GM10248 (cell line): ENCODE measurements at regions not wholly inside any gene's neighbourhood (a gene's known extent, or its start where the extent isn't known, plus 50 kb on each side); places are given as distances from the start of the nearest gene placed in this dataset.

Experiments
- CTCF ChIA-PET: fragments of 300-600 bp; sonication (Branson Sonifier 250); formaldehyde crosslinking; extraction: SDS; loops from one replicate; lab custom pipeline; 2021; ENCODE audit warnings: antibody characterized with exemption; lab: Yijun Ruan, JAX
- POLR2A ChIA-PET: fragments of 350-650 bp; sonication (Branson Sonifier 250); formaldehyde crosslinking; extraction: SDS; loops from one replicate; lab custom pipeline; 2020; ENCODE audit warnings: antibody characterized with exemption; lab: Yijun Ruan, JAX
- DNase-seq: peaks from one replicate; pipeline ENCODE4 v3.0.0; 2012; ENCODE audit errors: extremely low spot score
- TF ChIP-seq, protein P1 (sequence below): IDR thresholded peaks from 2 replicates; pipeline ENCODE4 v1.5.1; 2012; ENCODE audit warnings: mild to moderate bottlenecking, low read depth; ENCODE audit errors: extremely low read depth, missing control alignments, control extremely low read depth

DNA sequence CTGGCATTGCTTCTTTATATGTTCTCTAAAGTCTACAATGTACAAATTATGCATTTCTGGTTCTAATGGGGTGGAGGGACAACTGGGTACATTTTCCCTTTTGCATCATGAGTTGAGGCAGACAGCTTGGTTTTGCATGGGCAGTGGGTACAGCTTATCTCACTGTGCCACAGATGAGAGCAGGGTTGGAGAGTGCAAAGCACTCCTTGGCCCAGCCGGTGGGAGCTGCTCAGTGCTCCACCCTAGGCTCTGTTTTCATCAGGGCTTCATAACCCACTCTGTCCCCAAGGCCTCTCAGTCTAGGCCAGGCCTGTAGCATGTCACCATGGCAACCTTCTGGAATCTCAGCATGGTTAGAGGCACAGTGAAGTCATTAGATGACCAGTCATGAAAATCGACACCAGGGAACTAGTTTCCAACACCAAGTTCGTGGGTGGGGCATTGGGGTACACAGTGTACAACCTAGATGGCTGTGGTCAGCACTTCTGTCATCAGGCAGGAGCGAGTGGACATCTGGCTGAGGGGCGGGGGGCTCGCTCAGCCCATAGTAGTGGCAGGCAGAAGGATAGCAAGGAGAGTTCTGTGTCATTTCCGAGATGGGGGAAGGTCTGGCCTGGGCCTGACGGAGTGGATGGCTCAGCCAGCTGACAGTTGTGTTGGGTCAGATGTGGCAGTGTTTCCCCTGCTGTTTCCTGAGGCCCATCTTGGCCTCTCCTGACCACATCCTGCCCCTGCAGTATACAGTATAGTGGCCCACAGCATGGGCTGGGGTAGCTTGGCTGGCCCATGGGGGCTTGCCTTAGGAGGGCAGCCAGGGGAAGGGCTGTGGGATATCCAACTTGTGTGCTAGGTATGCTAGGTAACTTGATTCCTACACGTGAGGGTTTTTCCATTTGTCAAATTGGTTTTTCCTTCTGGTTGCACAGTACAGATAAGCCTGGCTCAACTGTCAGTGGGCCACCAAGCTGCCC is 75.7 kb upstream of the PRR23C start:
- ChIA-PET POLR2A (no interaction called here), CTCF (interaction anchor here (1.1 to 3.0 kb wide), 3 partner anchors 8 to 201 kb away, joined by 3 to 22 read pairs (median 5); no protein-coding TSS in a partner anchor)
- no peak for DNase-seq
- TF ChIP-seq, protein P1, sequence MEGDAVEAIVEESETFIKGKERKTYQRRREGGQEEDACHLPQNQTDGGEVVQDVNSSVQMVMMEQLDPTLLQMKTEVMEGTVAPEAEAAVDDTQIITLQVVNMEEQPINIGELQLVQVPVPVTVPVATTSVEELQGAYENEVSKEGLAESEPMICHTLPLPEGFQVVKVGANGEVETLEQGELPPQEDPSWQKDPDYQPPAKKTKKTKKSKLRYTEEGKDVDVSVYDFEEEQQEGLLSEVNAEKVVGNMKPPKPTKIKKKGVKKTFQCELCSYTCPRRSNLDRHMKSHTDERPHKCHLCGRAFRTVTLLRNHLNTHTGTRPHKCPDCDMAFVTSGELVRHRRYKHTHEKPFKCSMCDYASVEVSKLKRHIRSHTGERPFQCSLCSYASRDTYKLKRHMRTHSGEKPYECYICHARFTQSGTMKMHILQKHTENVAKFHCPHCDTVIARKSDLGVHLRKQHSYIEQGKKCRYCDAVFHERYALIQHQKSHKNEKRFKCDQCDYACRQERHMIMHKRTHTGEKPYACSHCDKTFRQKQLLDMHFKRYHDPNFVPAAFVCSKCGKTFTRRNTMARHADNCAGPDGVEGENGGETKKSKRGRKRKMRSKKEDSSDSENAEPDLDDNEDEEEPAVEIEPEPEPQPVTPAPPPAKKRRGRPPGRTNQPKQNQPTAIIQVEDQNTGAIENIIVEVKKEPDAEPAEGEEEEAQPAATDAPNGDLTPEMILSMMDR, result no peak

DNA sequence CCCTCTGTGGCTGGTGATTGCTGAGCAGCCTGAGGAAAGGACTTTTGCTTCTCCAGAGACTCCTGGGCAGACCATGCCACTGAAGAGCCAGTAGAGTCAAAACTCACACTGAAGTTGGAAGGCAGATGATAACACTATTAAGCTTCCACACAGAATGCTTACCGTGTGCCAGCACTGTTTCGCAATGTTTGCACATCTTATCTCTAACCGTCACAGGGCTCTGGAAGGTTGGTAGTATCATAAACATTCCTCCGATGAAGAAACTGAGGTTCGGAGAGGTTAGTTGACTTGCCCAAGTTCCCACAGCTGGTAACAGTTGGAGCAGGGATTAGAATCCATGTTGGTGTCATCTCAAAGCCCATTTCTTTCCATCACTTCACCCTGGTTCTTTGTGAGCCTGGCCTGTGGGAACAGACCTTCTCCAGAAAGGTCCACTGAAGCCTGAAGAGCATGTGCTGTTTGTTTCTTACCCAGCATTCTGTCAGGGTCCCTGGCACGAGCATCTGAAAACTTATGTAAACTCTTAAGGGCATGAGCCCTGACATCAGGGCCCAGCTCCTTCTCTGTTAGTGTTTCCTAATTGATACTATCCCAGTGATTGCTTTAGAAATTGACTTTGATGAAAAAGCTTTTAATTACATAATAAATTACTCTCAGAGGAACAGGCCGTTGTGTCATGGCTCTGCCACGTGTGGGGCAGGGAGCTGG is 77.0 kb upstream of the PRR23C start:
- ChIA-PET POLR2A (no interaction called here), CTCF (interaction anchor here (1.1 to 3.0 kb wide), 3 partner anchors 10 to 16 kb away, joined by 3 to 22 read pairs (median 5); no protein-coding TSS in a partner anchor)
- TF ChIP-seq, protein P1, result no peak
- no peak for DNase-seq

DNA sequence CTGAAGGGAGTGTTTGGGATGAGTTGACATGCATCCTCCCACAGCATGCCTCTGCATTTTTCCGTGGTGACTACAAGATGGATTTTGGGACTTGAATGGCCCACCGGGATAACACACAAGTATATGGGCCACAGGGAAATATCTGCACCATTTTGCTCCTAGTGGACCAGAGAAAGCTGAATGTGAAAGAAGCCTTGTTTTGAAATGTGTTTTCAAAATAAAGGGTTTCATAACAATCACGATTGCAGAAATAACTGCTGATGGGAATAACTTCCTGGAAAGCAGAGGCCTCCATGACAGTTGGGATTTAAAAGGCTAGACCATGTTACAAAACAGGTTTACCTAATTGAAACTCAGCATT is 77.5 kb upstream of the PRR23C start:
- TF ChIP-seq, protein P1, result no peak
- DNase-seq, result no peak
- ChIA-PET CTCF (interaction anchor here (1.1 to 3.0 kb wide), 2 partner anchors 10 to 16 kb away, joined by 3 to 22 read pairs; no protein-coding TSS in a partner anchor), POLR2A (no interaction called here)

DNA sequence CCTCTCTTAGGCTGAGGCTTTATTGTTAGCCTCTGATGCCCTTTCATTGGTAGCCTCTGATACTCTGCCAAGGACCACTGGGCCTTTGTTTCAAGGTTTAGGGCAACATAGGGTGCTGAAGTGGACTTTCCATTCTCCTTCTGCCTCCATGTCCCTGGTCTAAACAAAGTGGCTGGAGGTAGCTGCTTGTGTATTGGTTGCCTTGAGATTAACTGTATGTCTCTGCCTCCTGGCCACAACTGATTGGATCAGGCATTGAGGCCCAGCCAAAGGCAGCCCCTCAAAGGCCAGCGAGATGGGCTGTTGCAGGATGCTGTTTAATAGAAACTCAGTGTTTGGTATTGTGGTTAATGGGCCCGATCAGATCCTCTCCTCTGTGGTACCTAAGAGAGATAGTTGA is 77.9 kb upstream of the PRR23C start:
- TF ChIP-seq, protein P1, result no peak
- DNase-seq, result no peak
- POLR2A ChIA-PET, result no interaction called here
- CTCF ChIA-PET, result interaction anchor here (1.1 to 3.0 kb wide), 2 partner anchors 11 to 16 kb away, joined by 3 to 22 read pairs; no protein-coding TSS in a partner anchor

DNA sequence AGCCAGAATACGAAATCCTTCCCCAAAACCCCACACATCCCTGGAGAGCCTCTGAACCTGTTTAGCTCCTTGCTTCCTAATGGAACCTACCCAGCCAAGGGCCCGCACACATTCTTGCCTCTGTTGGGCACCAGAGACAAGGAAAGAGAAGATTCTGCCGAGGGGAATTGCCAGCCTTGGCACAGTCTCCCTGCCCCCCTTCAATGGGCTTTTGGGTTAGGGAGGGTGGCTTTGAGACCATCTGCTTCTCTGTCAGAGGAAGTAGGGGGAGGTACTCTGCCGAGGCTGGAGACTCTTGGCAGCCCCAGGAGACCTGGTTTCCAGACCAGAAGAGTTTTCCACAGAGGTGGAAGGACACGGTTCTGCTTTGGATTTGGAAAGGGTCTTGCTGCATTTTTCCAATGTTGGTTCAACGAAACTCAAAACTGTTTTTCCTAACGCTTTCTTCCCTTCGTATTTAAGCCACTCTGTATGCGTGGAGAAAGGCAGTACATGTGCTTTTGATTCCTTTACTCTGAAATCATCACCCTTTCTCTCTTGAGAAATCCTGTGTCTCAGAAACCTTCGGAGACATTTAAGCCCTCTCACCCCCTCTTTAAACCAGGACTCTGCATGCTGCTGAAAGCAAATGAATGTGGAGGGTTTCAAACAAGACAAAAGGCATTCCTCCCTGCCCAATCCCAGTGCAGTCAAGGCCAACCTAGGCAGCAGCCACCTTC is 78.8 kb upstream of the PRR23C start:
- ChIA-PET POLR2A (no interaction called here), CTCF (interaction anchor here (1.2 to 3.0 kb wide), 3 partner anchors 12 to 206 kb away, joined by 4 to 22 read pairs (median 4); no protein-coding TSS in a partner anchor)
- DNase-seq, result no peak
- TF ChIP-seq, protein P1, result no peak
